ENCODE measurements at regions not wholly inside any gene's neighbourhood (a gene's known extent, or its start where the extent isn't known, plus 50 kb on each side); places are given as distances from the start of the nearest gene placed in this dataset.

- no peak overlapping the region for H3K27ac Mint-ChIP-seq
- H2AFZ ChIP-seq, result no peak overlapping the region
- H3K36me3 Mint-ChIP-seq (ENCODE audit: low read depth), result peaks cover 27% of the 10 kb centered on the region
- no peak overlapping the region for H3K4me2 ChIP-seq
- ATAC-seq, result no peak
- no peaks in the 10 kb centered on the region for H3K79me2 ChIP-seq (replicated peaks; ENCODE audit: insufficient read depth)
- 0 out of 2 replicates have a peak, but pooled peaks cover 5% of the 10 kb centered on the region for H3K9me2 ChIP-seq (ENCODE audit: insufficient read depth)
- TF ChIP-seq STAT1 (IDR thresholded peaks at IDR 0.05; ENCODE audit: unreplicated experiment) (no peak), ETS1 (IDR thresholded peaks at IDR 0.05) (no peak), EZH2 (IDR thresholded peaks at IDR 0.05; ENCODE audit: low read depth, unreplicated experiment) (no peak), NANOG (IDR thresholded peaks at IDR 0.05; ENCODE audit: borderline replicate concordance) (no peak), CREB1 (CRISPR knock-in tag; IDR thresholded peaks at IDR 0.05; ENCODE audit: low read depth) (no peak), REST (IDR thresholded peaks at IDR 0.05; ENCODE audit: unreplicated experiment) (no peak), EZH2phosphoT487 (IDR thresholded peaks at IDR 0.05; ENCODE audit: unreplicated experiment) (no peak), ZNF114 (CRISPR knock-in tag; IDR thresholded peaks at IDR 0.05) (no peak), ZNF331 (CRISPR knock-in tag; IDR thresholded peaks at IDR 0.05; ENCODE audit: low read depth) (no peak), ZNF462 (CRISPR knock-in tag; IDR thresholded peaks at IDR 0.05) (no peak), CTCF (conservative IDR thresholded peaks at IDR 0.05; ENCODE audit: low read depth in 2 of 2) (no peak), POLR2AphosphoS5 (IDR thresholded peaks at IDR 0.05; ENCODE audit: low read depth) (no peak), JUNB (IDR thresholded peaks at IDR 0.05; ENCODE audit: unreplicated experiment) (no peak)
- no peaks in the 10 kb centered on the region for H3K27me3 Mint-ChIP-seq (ENCODE audit: insufficient read depth, low read depth, poor library complexity)
- no peaks in the 10 kb centered on the region for H4K20me1 ChIP-seq (replicated peaks; ENCODE audit: insufficient read depth)
- no peak overlapping the region for H3K27ac ChIP-seq (ENCODE audit: low read depth)
- peaks cover 9% of the 10 kb centered on the region for H3K4me1 ChIP-seq (ENCODE audit: insufficient read depth)
- H3K36me3 ChIP-seq (ENCODE audit: insufficient read depth), result 0 out of 2 replicates have a peak, but pooled peaks cover 5% of the 10 kb centered on the region
- peaks cover 41% of the 10 kb centered on the region for H3K9me3 Mint-ChIP-seq
- H3K4me1 Mint-ChIP-seq, result peaks cover 5% of the 10 kb centered on the region; the same call in 2 of the 3 replicates
- H3F3A ChIP-seq (replicated peaks; ENCODE audit: low read depth), result no peaks in the 10 kb centered on the region
- no peaks in the 10 kb centered on the region for H3K27me3 ChIP-seq (ENCODE audit: insufficient read depth)
- DNase-seq (ENCODE audit: low spot score), result no peak
- no peak overlapping the region for H3K4me3 Mint-ChIP-seq
- no peak overlapping the region for H3K4me3 ChIP-seq
Observed at GRCh38 chr18:39232490-39232889, 1666.9 kb upstream of the CELF4 start.

Data from GM23338 (cell line).